Sciatic nerve (tissue), 2 donors: ENCODE measurements at regions not wholly inside any gene's neighbourhood (a gene's known extent, or its start where the extent isn't known, plus 50 kb on each side); places are given as distances from the start of the nearest gene placed in this dataset.
"Not testable (repeated sequence)": the region's sequence is repeated elsewhere in the genome, so short reads cannot be mapped to it uniquely, and the experiment has no call there.

Experiments
- ATAC-seq: fragments of 200-7000 bp; cut with Tn5 transposase; one replicate; pipeline ENCODE4 v1.9.1; 2020; ENCODE audit warnings: mild to moderate bottlenecking, moderate library complexity
- DNase-seq: peaks from one replicate; pipeline ENCODE4 v3.0.0-alpha.2; 2020; ENCODE audit warnings: low spot score
- intact Hi-C: fragments of 100-400 bp; cut with DNase I; formaldehyde crosslinking; loops from one replicate; pipeline ENCODE4 v1.14.2; 2022
- donor health status: DM: no; HTN: no; CAD: no.
- donor health status: DM: no; HTN: no; CAD: no.

DNA sequence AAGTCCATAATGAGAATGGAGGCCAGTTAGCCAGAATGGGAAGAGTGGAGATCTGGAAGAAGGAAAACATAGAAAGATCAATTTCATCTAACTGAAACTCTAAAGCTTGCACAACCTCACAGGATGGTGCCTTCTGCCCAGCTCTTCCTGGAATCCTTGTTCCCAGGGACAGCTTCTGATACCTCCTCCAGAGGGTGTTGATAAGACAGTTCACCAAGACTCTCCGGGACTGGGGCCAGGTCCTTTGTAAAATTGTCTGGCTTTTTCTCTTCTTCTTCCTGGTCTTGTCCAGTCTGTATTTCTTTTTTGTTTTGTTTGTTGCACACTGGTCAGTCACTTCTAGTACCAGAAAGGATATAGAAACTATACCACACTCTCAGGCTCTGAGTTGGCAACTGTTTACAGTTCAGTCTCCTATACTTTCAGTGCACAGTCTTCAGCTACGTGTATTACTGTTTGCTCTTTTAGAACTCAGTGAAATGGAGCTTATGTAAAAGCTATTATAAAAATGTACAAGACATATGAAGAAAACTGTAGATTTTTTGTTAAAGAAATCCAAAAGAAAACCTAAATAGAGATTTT, 142.8 kb upstream of the RPL34 start:
- ATAC-seq, result no peak
- intact Hi-C loops, result no loop called here
- DNase-seq, result no peak

DNA sequence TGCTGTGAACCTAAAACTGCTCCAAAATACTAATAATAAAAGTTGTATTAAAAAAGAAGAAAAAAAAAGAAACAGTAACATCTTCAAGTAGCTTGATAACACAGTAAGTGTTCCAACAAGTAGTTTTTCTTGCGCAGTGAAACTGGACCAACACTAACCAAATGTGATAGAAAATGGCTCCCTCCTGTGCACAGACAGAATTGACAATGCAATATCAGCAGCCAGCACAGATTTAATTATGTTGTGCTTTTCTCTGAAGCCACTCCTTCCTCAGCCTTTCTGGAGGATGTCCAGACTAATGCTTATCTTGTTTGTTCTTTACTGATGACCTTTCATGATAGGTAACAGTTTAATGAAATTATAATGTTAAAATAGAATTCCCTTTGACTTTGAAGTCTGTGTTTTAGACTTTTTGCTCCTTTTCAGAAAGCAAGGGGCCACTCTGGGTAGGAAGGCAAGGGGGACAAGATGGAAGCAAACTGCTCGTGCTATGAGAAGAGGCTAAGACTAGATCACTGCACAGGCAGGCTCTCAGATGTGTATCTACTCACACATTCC, 147.1 kb upstream of the RPL34 start:
- intact Hi-C loops, result no loop called here
- ATAC-seq (no peak), DNase-seq (no peak)

DNA sequence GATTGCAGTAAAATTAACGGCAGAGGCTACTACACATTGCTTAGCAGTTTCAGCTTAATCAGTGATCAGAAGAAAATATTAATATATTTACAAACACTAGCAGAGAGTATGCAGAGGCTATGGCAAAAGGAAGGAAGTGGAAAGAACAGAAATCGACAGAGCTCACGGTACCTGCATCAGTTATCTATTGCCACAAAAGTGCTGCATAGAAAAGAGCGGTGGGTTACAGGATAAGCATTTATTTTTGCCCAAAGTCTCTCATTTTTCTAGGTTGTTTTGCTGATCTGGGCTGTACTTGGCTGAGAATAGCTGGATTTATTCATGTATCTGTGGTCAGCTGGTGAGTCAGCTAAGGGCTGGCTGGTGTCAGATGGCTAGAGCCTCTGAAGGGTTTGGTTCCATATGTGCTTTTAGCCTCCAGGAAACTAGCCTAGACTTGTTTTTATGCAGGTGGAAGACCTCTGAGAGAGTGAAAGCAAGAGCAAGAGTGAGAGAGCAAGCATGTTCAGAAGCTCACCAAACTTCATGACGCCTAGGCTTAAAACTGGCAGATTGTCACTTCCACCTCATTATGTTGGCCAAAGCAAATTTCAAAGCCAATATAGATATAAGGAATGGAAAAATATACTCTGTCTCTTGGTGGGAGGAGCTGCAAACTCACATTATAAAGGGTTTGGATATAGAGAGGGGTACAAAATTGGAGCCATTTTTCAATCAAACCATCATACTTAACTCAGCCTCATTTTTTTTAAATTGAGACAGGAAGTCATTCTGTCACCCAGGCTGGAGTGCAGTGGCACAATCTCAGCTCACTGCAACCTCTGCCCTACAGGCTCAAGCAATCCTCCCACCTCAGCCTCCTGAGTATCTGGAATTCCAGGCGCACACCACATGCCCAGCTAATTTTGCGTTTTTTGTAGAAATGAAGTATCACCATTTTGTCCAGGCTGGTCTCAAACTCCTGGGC, 153.2 kb upstream of the RPL34 start:
- intact Hi-C loops, result no loop called here
- DNase-seq (no peak), ATAC-seq (no peak)

DNA sequence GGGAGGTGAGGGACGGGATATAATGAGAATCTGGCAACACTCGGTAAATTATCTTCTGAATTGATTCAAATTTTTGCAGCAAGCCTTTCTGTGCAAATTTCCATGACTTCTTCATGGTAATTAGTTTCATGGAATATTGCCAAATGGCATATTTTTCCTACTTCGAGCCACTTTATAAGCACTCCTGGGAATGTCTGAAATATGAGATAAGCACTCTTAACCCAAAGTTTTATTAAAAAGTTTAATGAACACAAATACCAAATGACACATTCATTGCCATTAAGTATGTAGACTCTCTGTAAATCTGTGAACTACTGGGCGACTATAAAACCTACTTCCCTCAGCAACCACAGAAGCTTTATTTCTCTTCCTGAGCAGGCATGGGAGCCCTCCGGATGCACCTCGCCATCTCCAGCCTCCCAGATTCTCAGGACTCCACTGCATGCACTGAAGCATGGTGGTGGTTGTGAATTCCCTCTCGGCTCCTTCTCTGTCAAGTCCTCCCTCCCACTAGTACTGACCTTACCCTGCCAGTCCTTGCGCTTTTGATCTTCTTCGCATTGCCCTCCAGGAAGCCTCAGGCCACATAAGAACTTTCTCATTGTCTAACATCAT, 154.4 kb upstream of the RPL34 start:
- DNase-seq (no peak), ATAC-seq (no peak)
- intact Hi-C loops, result no loop called here

DNA sequence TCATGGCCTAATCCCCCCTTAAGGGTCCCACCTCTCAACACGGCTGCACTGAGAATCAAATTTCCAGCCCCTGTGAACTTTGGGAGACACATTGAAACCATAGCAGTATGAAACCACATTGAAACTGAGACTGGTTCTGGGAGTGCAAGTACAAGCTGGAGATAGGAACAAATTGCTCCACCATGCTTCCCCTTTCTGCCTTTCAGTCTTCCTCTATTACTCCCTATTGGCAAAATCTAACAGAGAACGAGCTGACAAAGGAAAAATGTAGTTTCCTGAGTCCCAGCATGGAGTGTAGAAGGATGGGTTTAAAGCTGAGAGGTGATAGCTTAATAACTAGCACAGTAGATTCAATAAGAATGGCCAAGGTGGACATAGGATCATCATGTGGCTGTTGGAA, 161.7 kb upstream of the RPL34 start:
- DNase-seq (no peak), ATAC-seq (no peak)
- intact Hi-C loops, result no loop called here

DNA sequence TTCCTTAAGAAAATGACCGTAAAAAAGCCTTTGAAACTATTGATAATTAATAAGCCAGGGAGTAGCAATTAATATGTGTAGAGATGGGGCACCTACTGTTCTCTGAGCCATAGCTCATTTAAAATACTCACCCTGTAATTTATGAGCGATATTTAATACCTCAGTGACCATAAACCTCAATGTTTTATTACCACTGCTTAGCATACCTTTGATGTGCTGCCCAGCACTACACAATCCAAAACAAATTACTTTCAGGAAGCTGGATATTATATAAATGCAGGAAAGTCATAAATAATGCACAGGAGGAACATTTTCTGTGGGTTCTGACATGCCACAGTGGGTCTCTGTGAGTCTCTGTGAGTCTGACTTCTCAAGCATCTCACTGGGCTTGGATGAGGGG, 166.1 kb upstream of the RPL34 start:
- DNase-seq, result no peak

DNA sequence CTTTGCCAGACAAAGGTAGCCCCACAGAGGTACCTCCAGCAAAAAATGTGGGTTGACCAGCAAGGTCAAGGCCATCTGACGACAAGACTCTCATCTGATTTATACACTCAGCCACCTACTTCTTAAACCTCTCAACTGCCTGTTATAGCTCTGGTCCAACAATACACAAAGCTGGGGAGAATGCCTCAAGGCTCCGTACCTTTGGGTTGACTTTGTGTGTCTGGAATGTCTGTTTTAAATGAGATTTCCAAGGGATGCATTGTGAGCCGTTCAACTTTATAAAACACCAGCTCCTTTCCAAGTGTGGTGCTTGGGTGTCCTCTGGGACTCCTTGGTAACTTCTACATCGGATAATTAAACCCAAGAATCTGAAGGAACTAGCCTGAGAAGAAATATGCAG, 167.0 kb upstream of the RPL34 start:
- no peak for DNase-seq
- no peak for ATAC-seq
- intact Hi-C loops, result no loop called here

More for the DNA sequence above, 166.1 kb upstream of the RPL34 start:
- intact Hi-C loops, result no loop called here
- no peak for ATAC-seq

DNA sequence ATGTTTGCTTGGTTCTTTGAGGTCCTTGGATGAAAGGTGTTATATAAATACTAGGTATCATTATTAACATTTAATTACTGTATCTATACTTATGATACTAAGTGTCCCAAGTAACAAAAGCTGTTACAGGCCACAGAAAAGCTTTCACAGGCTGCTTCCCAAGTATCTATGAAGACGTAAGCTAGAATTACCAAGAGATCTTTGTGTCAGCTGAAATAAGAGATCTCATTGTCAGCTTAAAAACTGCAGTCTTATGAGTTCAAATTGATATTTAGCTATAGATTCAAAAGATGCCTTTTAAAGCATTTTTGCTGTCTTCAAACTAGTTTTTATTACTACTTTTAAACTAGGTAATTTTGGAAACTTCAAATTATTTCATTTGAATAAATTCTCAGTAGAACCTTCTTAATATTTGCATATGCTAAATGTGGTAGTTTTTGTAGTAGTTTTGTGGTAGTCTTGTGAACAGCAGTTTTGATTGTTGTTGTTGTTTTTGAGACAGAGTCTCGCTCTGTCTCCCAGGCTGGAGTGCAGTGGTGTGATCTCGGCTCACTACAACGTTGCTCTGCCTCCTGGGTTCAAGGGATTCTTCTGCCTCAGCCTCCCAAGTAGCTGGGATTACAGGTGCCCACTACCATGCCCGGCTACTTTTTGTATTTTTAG, 170.0 kb upstream of the RPL34 start:
- ATAC-seq (no peak), DNase-seq (no peak)
- intact Hi-C loops, result no loop called here

DNA sequence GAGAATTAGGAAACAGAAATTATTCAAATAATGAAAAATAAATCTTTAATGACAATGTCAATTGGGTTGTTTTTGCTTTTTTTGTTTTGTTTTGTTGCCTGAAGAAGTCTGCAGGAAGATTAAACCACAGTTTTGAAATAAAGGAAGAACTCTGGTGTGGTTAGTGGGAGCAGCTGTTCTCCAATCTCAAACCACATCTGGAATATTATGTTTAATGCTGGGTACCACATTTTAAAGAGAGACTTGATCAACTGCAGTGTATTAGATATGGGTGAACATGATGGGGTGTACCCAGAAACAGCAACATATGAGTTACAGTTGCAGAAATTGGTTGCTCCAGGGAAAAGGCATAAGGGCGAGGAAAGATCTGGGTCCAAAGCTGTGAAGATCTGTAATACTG, 171.2 kb upstream of the RPL34 start:
- intact Hi-C loops, result no loop called here
- ATAC-seq (no peak), DNase-seq (no peak)

DNA sequence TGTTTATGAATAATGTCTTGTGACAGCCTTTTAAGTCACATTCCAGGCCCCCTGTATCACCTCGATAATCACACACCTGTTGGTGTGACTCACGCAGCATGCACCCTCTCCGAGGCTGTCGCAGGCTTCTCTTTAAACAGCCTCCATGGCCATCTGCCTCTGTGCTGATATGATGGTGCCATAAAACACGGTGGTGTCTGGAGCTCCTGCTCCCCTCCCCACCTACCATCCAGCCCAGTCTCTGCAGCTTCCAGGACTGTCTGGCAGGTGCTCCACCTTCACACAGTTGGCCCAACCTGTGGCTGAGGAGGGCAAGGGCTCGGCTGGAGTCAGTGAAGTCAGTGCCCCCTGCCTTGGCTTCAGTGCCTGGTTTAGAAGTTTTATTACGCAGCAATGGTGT, 173.8 kb upstream of the RPL34 start:
- DNase-seq (no peak), ATAC-seq (no peak)
- intact Hi-C loops, result no loop called here

DNA sequence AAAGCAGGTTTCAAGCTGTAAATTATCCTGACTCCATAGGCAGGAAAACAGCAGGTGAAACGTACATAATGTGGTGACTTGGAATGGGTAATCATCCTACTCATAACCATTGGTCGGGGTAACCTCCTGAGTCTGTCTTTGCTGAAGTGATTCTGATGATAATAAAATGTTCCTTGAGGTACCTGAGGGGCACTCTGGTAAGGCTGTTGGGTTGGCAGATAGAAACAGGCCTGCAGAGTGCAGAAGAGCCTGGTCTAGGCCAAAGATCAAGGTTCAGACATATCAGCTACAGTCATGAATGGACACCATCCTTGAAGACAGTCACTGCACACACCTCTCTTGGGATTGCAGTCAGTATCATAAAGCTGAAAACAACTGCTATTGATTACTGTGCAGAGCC, 174.7 kb upstream of the RPL34 start:
- intact Hi-C loops, result no loop called here
- no peak for ATAC-seq
- no peak for DNase-seq

DNA sequence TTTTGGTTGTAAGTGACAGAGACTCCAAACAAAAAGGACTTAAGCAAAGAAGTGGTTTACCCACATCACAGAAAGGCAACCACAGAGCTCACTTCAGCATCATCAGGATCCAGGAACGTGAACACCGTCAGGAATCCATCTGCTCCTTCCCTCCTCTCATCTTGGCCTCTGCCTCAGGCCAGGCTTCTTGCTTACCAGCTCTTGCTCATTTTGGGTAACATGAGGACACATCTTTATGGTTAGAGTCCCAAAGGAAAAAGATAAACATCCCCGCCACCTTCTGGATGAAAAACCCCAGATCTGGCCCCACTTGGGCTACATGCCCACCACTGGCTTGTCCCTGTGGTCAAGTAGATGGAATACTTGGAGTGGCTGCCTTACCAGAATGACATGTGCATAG, 176.8 kb upstream of the RPL34 start:
- ATAC-seq (no peak), DNase-seq (no peak)
- intact Hi-C loops, result no loop called here

DNA sequence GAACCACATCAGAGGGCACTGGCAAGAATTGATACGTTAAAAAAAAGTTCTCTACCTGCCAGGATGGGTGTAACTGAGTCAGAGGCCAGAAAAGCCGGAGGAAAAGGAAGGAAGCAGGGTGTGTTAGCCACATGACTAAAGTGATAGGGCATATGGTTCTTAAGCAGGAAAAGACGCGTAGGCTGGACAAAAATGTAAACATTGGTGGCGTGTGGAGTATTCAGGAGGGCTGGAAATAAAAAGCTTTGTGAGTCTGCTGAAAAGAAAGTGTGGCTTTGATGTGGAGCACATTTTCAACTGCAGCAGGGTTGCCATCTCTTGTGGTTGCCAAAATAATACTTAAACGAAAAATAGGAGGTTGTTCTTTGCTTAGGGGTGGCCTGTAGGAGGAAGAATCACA, 186.5 kb upstream of the RPL34 start:
- no peak for ATAC-seq
- intact Hi-C loops, result loop anchor here (5.0 kb wide), 1 partner anchor 633 kb away; no protein-coding TSS in a partner anchor
- DNase-seq, result no peak

DNA sequence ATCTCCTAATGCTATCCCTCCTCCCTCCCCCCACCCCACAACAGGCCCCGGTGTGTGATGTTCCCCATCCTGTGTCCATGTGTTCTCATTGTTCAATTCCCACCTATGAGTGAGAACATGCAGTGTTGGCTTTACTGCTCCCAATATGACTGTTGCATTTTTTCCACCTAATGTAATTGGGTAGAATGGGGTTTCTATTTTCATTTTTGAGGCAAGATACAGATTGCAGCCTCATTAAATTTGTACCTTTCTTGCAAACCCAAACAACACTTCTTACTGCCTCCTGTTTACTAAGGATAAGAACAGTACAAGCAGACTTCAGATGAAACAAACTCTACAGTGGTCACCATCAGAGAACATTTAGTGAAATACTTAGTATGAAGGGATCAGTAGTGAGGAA, 187.0 kb upstream of the RPL34 start:
- not testable (repeated sequence) for DNase-seq, ATAC-seq
- intact Hi-C loops, result loop anchor here (5.0 kb wide), 1 partner anchor 634 kb away; no protein-coding TSS in a partner anchor

DNA sequence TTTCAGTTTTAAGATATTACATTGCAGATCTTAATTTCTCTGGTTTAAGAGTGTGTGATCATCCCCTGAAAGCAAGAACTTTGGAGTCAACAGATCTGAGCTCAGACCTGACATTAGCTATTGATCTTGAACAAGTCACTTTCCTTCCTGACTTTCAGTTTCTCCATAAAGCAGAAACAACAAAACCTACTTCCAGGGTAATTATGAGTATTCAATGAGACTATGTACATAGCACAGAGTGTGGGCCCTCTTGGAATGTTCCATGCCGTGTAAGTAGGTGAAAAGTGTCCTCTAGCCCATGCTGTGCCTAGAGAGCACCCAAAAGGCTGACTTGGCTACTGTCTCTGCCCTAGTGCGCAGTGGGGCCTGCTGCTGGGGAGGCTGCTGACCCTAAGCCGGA, 188.0 kb upstream of the RPL34 start:
- ATAC-seq (no peak), DNase-seq (no peak)
- intact Hi-C loops, result loop anchor here (5.0 kb wide), 1 partner anchor 635 kb away; no protein-coding TSS in a partner anchor

DNA sequence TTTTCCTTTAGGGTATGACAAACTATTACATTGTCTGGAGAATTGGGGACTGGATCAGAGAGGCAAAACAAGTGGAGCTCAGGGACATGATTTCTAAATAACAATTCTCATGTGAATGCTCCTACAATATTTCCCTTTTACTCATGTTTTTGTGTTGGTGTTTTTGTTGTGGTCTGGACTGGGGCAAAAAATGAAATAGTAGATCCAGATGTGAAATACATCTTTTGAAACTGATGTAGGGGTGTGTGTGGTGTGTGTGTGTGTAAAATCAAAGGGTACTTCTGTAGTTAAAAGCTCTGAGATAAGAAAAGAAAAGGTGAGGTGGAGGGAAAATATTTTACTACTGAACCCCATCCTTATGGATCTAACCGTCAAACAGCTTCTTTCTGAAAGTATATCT, 188.4 kb upstream of the RPL34 start:
- DNase-seq (no peak), ATAC-seq (peak; percentile 45)
- intact Hi-C loops, result loop anchor here (5.0 kb wide), 1 partner anchor 635 kb away; no protein-coding TSS in a partner anchor

DNA sequence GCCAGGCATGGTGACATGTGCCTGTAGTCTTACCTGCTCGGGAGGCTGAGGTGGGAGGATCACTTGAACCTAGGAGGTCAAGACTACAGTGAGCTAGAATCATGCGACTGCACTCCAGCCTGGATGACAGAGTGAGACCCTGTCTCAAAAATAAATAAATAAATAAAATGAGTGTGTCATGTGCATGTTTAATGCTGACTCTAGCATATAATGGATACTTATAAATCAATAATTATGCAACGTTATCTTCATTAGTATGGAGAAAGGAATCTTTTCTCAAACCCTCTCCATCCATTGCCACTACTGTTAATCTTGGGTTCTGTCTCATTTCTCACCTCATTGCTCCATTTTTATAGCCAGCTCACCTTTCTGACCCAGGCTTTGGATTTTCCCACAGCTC, 189.5 kb upstream of the RPL34 start:
- intact Hi-C loops, result loop anchor here (5.0 kb wide), 1 partner anchor 636 kb away; no protein-coding TSS in a partner anchor
- ATAC-seq (no peak), DNase-seq (no peak)

DNA sequence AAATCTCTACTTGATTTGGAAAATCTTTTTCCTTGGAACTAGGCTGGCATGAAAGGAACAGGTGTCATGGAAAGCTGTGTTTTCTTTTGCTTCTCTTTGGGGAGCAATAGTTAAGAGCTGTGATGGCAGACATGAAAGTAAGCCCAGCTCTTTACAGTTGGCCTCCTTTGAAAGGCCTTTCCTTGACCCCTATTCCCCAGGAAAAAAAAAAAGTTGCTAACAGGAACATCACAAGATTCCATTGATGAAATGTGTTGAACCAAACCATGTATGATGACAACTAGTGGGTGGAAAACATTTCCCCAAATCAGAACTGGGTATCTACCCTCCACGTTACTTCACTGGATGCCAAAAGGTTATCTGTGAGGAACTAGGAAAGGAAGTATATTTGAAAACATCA, 190.7 kb upstream of the RPL34 start:
- DNase-seq (no peak), ATAC-seq (peak; percentile 71)
- intact Hi-C loops, result loop anchor here (5.0 kb wide), 1 partner anchor 638 kb away; no protein-coding TSS in a partner anchor

DNA sequence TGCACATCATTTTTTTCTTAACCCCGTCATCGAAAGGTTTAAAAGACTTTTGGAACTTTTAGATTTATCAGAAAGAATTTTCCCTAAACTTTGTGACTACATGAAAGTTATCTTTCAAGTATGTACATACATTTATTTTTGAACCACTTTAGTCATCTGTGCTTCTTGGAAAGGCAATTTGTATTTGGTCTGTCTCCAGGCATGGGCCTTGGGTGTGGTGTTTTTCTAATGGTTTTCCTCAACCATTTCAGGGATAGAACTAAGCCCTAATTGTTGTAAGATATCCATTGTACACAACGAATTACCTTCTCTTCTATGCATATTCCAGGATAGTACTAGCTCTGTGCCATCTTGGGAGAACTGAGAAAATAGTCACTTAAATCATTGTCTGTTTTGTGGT, 191.5 kb upstream of the RPL34 start:
- no peak for DNase-seq
- intact Hi-C loops, result no loop called here
- no peak for ATAC-seq
